ENCODE measurements at regions not wholly inside any gene's neighbourhood (a gene's known extent, or its start where the extent isn't known, plus 50 kb on each side); places are given as distances from the start of the nearest gene placed in this dataset.

- no peak overlapping the region for H3K27ac Mint-ChIP-seq
- no peaks in the 10 kb centered on the region for H3K27me3 Mint-ChIP-seq (ENCODE audit: insufficient read depth)
- Histone ChIP-seq H3K4me1 (ENCODE audit: control insufficient read depth, insufficient read depth, low read length) (no peaks in the 10 kb centered on the region), H3K27ac (ENCODE audit: low read depth, low read length) (no peak overlapping the region), H3K27me3 (ENCODE audit: control insufficient read depth, insufficient read depth, low read length, poor library complexity, severe bottlenecking) (no peaks in the 10 kb centered on the region), H3K9ac (ENCODE audit: extremely low read depth, low read length, poor library complexity, severe bottlenecking) (no peak overlapping the region), H3K36me3 (ENCODE audit: control insufficient read depth, insufficient read depth, low read length) (no peaks in the 10 kb centered on the region), H3K4me3 (ENCODE audit: low read length) (no peak overlapping the region), H3K9me3 (ENCODE audit: control insufficient read depth, low read length) (no peaks in the 10 kb centered on the region)
- no peaks in the 10 kb centered on the region for H3K36me3 Mint-ChIP-seq (ENCODE audit: low read depth)
- no peak for TF ChIP-seq CTCF (conservative IDR thresholded peaks at IDR 0.05)
- no peaks in the 10 kb centered on the region for H3K9me3 Mint-ChIP-seq
- DNase-seq, result no peak
- H3K4me3 Mint-ChIP-seq, result no peak overlapping the region
- WGBS, 2 experiments (ENCODE audit: insufficient coverage in 1 of 2, insufficient read length in 1 of 2), result no CpG with 5 or more reads among the region's 1 CpG
- H3K4me1 Mint-ChIP-seq, result no peaks in the 10 kb centered on the region
These were observed 230.4 kb upstream of the KLHL1 start for GRCh38 chr13:70338609-70339008.

GRCh38 chr13:70336866-70337265 is 228.6 kb upstream of the KLHL1 start:
- Histone ChIP-seq H3K36me3 (ENCODE audit: control insufficient read depth, insufficient read depth, low read length) (no peaks in the 10 kb centered on the region), H3K9me3 (ENCODE audit: control insufficient read depth, low read length) (no peaks in the 10 kb centered on the region), H3K4me1 (ENCODE audit: control insufficient read depth, insufficient read depth, low read length) (no peaks in the 10 kb centered on the region), H3K4me3 (ENCODE audit: low read length) (no peak overlapping the region), H3K27ac (ENCODE audit: low read depth, low read length) (no peak overlapping the region), H3K9ac (ENCODE audit: extremely low read depth, low read length, poor library complexity, severe bottlenecking) (no peak overlapping the region), H3K27me3 (ENCODE audit: control insufficient read depth, insufficient read depth, low read length, poor library complexity, severe bottlenecking) (no peaks in the 10 kb centered on the region)
- TF ChIP-seq CTCF (conservative IDR thresholded peaks at IDR 0.05), result no peak
- Mint-ChIP-seq H3K4me3 (no peak overlapping the region), H3K27me3 (ENCODE audit: insufficient read depth) (no peaks in the 10 kb centered on the region), H3K36me3 (ENCODE audit: low read depth) (no peaks in the 10 kb centered on the region), H3K4me1 (no peaks in the 10 kb centered on the region), H3K27ac (no peak overlapping the region), H3K9me3 (no peaks in the 10 kb centered on the region)
- DNase-seq, result no peak
- WGBS, 2 experiments (ENCODE audit: insufficient coverage in 1 of 2, insufficient read length in 1 of 2), result 60 to 87% methylated on average over 1 to 2 of the region's 3 CpGs

- Histone ChIP-seq H3K27ac (ENCODE audit: low read depth, low read length) (no peak overlapping the region), H3K36me3 (ENCODE audit: control insufficient read depth, insufficient read depth, low read length) (no peaks in the 10 kb centered on the region), H3K4me3 (ENCODE audit: low read length) (no peak overlapping the region), H3K4me1 (ENCODE audit: control insufficient read depth, insufficient read depth, low read length) (no peaks in the 10 kb centered on the region), H3K27me3 (ENCODE audit: control insufficient read depth, insufficient read depth, low read length, poor library complexity, severe bottlenecking) (no peaks in the 10 kb centered on the region), H3K9me3 (ENCODE audit: control insufficient read depth, low read length) (no peaks in the 10 kb centered on the region), H3K9ac (ENCODE audit: extremely low read depth, low read length, poor library complexity, severe bottlenecking) (no peak overlapping the region)
- no peak for DNase-seq
- 91 to 94% methylated on average over 2 of the region's 2 CpGs for WGBS, 2 experiments (ENCODE audit: insufficient coverage in 1 of 2, insufficient read length in 1 of 2)
- no peak for TF ChIP-seq CTCF (conservative IDR thresholded peaks at IDR 0.05)
- Mint-ChIP-seq H3K36me3 (ENCODE audit: low read depth) (no peaks in the 10 kb centered on the region), H3K27me3 (ENCODE audit: insufficient read depth) (no peaks in the 10 kb centered on the region), H3K4me1 (no peaks in the 10 kb centered on the region), H3K27ac (no peak overlapping the region), H3K9me3 (no peaks in the 10 kb centered on the region), H3K4me3 (no peak overlapping the region)
These were observed 225.5 kb upstream of the KLHL1 start for GRCh38 chr13:70333752-70334151.

Data from endodermal cell (in vitro differentiated cells).